ENCODE measurements at regions not wholly inside any gene's neighbourhood (a gene's known extent, or its start where the extent isn't known, plus 50 kb on each side); places are given as distances from the start of the nearest gene placed in this dataset.

GRCh38 chr9:109549386-109549785 lies 51.3 kb upstream of the PTPN3 start:
- H3K4me3 Mint-ChIP-seq, result no peak overlapping the region
- no peaks in the 10 kb centered on the region for H3K4me1 Mint-ChIP-seq
- H3K9me3 Mint-ChIP-seq, result peaks cover 13% of the 10 kb centered on the region
- H3K27ac Mint-ChIP-seq, result no peak overlapping the region
- peaks cover 3% of the 10 kb centered on the region for H3K36me3 Mint-ChIP-seq
- H3K27me3 Mint-ChIP-seq, result peaks cover 11% of the 10 kb centered on the region

- H3K27me3 Mint-ChIP-seq, result peaks cover 13% of the 10 kb centered on the region
- H3K4me3 Mint-ChIP-seq, result no peak overlapping the region
- H3K27ac Mint-ChIP-seq, result no peak overlapping the region
- H3K4me1 Mint-ChIP-seq, result no peaks in the 10 kb centered on the region
- peaks cover 13% of the 10 kb centered on the region for H3K9me3 Mint-ChIP-seq
- H3K36me3 Mint-ChIP-seq, result peaks cover 1% of the 10 kb centered on the region
These were observed 53.5 kb upstream of the PTPN3 start for GRCh38 chr9:109551651-109552050.

- Mint-ChIP-seq H3K36me3 (no peaks in the 10 kb centered on the region), H3K27me3 (peaks cover 9% of the 10 kb centered on the region), H3K9me3 (no peaks in the 10 kb centered on the region), H3K27ac (no peak overlapping the region), H3K4me3 (no peak overlapping the region), H3K4me1 (no peaks in the 10 kb centered on the region)
These were observed 57.1 kb upstream of the PTPN3 start for GRCh38 chr9:109555215-109555614.

- Mint-ChIP-seq H3K27ac (no peak overlapping the region), H3K4me3 (no peak overlapping the region), H3K4me1 (no peaks in the 10 kb centered on the region), H3K9me3 (no peaks in the 10 kb centered on the region), H3K27me3 (peaks cover 10% of the 10 kb centered on the region), H3K36me3 (no peaks in the 10 kb centered on the region)
These were observed 58.0 kb upstream of the PTPN3 start for GRCh38 chr9:109556061-109556460.

GRCh38 chr9:109556786-109557185 lies 58.7 kb upstream of the PTPN3 start:
- no peak overlapping the region for H3K4me3 Mint-ChIP-seq
- H3K36me3 Mint-ChIP-seq, result no peaks in the 10 kb centered on the region
- H3K4me1 Mint-ChIP-seq, result no peaks in the 10 kb centered on the region
- no peak overlapping the region for H3K27ac Mint-ChIP-seq
- H3K27me3 Mint-ChIP-seq, result peaks cover 9% of the 10 kb centered on the region
- H3K9me3 Mint-ChIP-seq, result no peaks in the 10 kb centered on the region

- Mint-ChIP-seq H3K4me3 (no peak overlapping the region), H3K4me1 (no peaks in the 10 kb centered on the region), H3K9me3 (no peaks in the 10 kb centered on the region)
These were observed 59.4 kb upstream of the PTPN3 start for GRCh38 chr9:109557481-109557880.

GRCh38 chr9:109558718-109559151 lies 60.6 kb upstream of the PTPN3 start:
- Mint-ChIP-seq H3K27ac (peak overlapping the region; percentile 57), H3K4me3 (no peak overlapping the region), H3K9me3 (no peaks in the 10 kb centered on the region), H3K36me3 (no peaks in the 10 kb centered on the region), H3K27me3 (peaks cover 4% of the 10 kb centered on the region), H3K4me1 (no peaks in the 10 kb centered on the region)

More at GRCh38 chr9:109557481-109557880, 59.4 kb upstream of the PTPN3 start:
- no peak overlapping the region for H3K27ac Mint-ChIP-seq
- H3K27me3 Mint-ChIP-seq, result peaks cover 7% of the 10 kb centered on the region
- H3K36me3 Mint-ChIP-seq, result no peaks in the 10 kb centered on the region

GRCh38 chr9:109560470-109561132 lies 62.5 kb upstream of the PTPN3 start:
- no peaks in the 10 kb centered on the region for H3K4me1 Mint-ChIP-seq
- no peak overlapping the region for H3K4me3 Mint-ChIP-seq
- peaks cover 4% of the 10 kb centered on the region for H3K27me3 Mint-ChIP-seq
- H3K36me3 Mint-ChIP-seq, result no peaks in the 10 kb centered on the region
- no peak overlapping the region for H3K27ac Mint-ChIP-seq
- no peaks in the 10 kb centered on the region for H3K9me3 Mint-ChIP-seq

- H3K27ac Mint-ChIP-seq, result no peak overlapping the region
- H3K36me3 Mint-ChIP-seq, result no peaks in the 10 kb centered on the region
- no peaks in the 10 kb centered on the region for H3K9me3 Mint-ChIP-seq
- H3K4me3 Mint-ChIP-seq, result no peak overlapping the region
- H3K27me3 Mint-ChIP-seq, result peaks cover 6% of the 10 kb centered on the region
- H3K4me1 Mint-ChIP-seq, result no peaks in the 10 kb centered on the region
These were observed 63.0 kb upstream of the PTPN3 start for GRCh38 chr9:109561137-109561536.

- Mint-ChIP-seq H3K4me3 (no peak overlapping the region), H3K36me3 (no peaks in the 10 kb centered on the region), H3K27me3 (peaks cover 10% of the 10 kb centered on the region), H3K4me1 (no peaks in the 10 kb centered on the region), H3K27ac (no peak overlapping the region), H3K9me3 (no peaks in the 10 kb centered on the region)
These were observed 70.0 kb upstream of the PTPN3 start for GRCh38 chr9:109568089-109568488.

- H3K4me3 Mint-ChIP-seq, result no peak overlapping the region
- H3K27me3 Mint-ChIP-seq, result peaks cover 10% of the 10 kb centered on the region
- no peak overlapping the region for H3K27ac Mint-ChIP-seq
- no peaks in the 10 kb centered on the region for H3K36me3 Mint-ChIP-seq
- H3K4me1 Mint-ChIP-seq, result no peaks in the 10 kb centered on the region
- no peaks in the 10 kb centered on the region for H3K9me3 Mint-ChIP-seq
These were observed 70.6 kb upstream of the PTPN3 start for GRCh38 chr9:109568568-109569210.

GRCh38 chr9:109574061-109574882 lies 76.2 kb upstream of the PTPN3 start:
- Mint-ChIP-seq H3K27me3 (no peaks in the 10 kb centered on the region), H3K4me3 (no peak overlapping the region), H3K9me3 (no peaks in the 10 kb centered on the region), H3K36me3 (no peaks in the 10 kb centered on the region), H3K4me1 (no peaks in the 10 kb centered on the region), H3K27ac (no peak overlapping the region)

GRCh38 chr9:109576762-109577161 lies 78.7 kb upstream of the PTPN3 start:
- Mint-ChIP-seq H3K4me3 (no peak overlapping the region), H3K27ac (no peak overlapping the region), H3K9me3 (no peaks in the 10 kb centered on the region), H3K27me3 (peaks cover 1% of the 10 kb centered on the region), H3K4me1 (no peaks in the 10 kb centered on the region), H3K36me3 (no peaks in the 10 kb centered on the region)

GRCh38 chr9:109579191-109579948 lies 81.3 kb upstream of the PTPN3 start:
- H3K36me3 Mint-ChIP-seq, result no peaks in the 10 kb centered on the region
- H3K9me3 Mint-ChIP-seq, result no peaks in the 10 kb centered on the region
- no peak overlapping the region for H3K4me3 Mint-ChIP-seq
- H3K27me3 Mint-ChIP-seq, result peaks cover 1% of the 10 kb centered on the region
- no peaks in the 10 kb centered on the region for H3K4me1 Mint-ChIP-seq
- no peak overlapping the region for H3K27ac Mint-ChIP-seq

- no peak overlapping the region for H3K4me3 Mint-ChIP-seq
- peaks cover 4% of the 10 kb centered on the region for H3K27me3 Mint-ChIP-seq
- no peaks in the 10 kb centered on the region for H3K9me3 Mint-ChIP-seq
- no peak overlapping the region for H3K27ac Mint-ChIP-seq
- H3K36me3 Mint-ChIP-seq, result no peaks in the 10 kb centered on the region
- H3K4me1 Mint-ChIP-seq, result no peaks in the 10 kb centered on the region
These were observed 84.3 kb upstream of the PTPN3 start for GRCh38 chr9:109582386-109582785.
